ENCODE measurements at regions not wholly inside any gene's neighbourhood (a gene's known extent, or its start where the extent isn't known, plus 50 kb on each side); places are given as distances from the start of the nearest gene placed in this dataset.
A peak's percentile ranks its signal among the peaks of the same experiment; 100 is the strongest.

DNA sequence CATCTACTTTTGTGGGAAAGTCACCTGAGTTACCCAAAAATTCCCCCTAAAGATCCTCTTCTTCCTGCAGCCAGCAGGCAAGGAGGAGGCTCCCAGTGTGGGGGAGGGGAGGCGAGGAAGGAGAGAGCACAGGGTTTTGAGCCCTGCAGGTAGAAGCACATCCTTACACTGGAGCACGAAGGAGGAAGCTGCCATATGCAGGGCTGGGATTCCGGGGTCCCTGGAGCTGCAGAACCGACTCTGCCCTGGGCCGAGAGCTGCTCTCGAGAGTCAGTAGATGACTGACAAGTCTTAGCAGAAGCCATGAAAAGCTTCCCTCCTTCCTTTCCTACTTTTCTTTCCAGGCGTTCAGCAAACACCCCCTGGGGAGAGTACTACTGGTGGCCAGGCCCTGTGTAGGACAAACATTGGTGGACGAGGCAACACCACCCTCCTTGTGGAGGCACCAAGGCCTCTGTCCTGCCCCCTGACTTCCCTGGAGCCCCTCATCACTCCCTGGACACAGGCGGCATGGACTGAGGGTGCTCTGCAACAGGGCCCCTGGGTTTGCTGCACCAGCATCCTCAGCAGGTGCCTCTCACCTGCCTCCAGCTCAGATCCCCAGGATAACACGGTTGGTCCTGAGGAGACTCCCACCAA lies 211.7 kb upstream of the CST7 start:
- DNase-seq (ENCODE audit: low read depth) = no peak
- TF ChIP-seq, protein P1, sequence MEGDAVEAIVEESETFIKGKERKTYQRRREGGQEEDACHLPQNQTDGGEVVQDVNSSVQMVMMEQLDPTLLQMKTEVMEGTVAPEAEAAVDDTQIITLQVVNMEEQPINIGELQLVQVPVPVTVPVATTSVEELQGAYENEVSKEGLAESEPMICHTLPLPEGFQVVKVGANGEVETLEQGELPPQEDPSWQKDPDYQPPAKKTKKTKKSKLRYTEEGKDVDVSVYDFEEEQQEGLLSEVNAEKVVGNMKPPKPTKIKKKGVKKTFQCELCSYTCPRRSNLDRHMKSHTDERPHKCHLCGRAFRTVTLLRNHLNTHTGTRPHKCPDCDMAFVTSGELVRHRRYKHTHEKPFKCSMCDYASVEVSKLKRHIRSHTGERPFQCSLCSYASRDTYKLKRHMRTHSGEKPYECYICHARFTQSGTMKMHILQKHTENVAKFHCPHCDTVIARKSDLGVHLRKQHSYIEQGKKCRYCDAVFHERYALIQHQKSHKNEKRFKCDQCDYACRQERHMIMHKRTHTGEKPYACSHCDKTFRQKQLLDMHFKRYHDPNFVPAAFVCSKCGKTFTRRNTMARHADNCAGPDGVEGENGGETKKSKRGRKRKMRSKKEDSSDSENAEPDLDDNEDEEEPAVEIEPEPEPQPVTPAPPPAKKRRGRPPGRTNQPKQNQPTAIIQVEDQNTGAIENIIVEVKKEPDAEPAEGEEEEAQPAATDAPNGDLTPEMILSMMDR (IDR thresholded peaks at IDR 0.05; ENCODE audit: insufficient read depth, low read length) = no peak
- H3K4me3 ChIP-seq (ENCODE audit: low read depth, low read length) = no peak overlapping the region

DNA sequence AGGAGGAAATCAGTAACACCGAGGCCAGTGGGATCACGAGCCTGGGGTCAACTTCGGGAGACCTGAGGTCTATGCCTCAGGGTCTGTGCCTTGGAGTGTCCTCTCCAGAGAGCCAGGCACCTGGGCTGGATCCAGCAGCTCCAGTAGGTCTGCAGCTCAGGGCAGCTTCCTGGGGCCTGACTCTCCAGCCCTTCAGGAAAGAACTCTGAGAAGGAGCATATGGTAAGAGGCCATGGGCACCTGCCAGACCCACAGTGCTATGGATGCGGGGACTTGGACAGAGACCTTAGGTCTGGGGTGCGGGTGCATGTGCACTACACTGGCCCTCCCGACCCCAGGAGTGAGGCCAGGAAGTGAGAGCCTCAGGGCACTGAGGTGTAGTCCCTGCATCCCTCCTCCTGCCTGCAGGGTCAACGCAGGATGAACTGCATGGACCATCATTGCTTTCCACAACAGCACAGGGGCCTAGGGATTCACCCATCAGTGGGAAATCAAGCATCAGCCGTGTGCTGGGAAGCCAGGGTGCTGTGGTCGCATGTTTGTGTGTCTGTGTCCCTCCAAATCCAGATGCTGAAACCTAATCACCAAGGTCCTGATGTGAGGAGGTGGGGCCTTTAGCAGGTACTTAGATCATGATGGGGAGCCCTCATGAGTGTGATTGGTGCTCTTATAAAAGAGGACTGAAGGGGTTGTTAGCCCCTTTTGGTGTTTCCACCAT lies 210.9 kb upstream of the CST7 start:
- no peak for DNase-seq (ENCODE audit: low read depth)
- TF ChIP-seq, protein P1 (IDR thresholded peaks at IDR 0.05; ENCODE audit: insufficient read depth, low read length) = no peak
- H3K4me3 ChIP-seq (ENCODE audit: low read depth, low read length) = no peak overlapping the region

DNA sequence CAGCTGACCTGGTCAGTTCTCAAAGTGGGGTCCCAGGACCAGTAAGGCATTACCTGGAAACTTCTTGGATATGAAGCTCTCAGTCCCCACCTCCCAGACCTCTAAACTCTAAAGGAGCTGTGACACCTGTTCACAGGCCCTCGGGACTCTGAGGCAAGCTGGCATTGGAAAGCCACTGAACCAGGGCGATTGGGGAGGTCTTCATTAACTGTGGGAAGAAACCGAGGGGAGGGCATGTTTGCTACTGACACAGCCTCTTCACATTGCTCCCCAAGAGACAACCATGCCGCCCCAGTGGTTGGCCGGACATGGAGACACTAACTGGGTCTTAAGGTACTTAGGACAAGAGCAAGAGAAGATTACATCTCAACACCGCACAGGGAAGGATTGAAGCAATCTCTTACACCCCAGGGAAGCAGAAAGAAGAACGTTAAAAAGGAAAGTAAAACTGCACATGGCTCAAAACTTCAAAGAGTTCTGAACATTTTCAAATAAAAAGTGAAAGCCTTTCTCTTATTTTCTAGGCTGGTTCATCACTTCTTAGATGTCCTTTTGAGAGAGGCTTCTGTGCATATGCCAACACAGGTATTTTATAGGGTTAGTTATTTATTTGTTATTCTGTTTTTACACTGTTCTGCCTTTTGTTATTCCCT lies 210.0 kb upstream of the CST7 start:
- DNase-seq (ENCODE audit: low read depth) = peak; percentile 3
- no peak overlapping the region for H3K4me3 ChIP-seq (ENCODE audit: low read depth, low read length)

DNA sequence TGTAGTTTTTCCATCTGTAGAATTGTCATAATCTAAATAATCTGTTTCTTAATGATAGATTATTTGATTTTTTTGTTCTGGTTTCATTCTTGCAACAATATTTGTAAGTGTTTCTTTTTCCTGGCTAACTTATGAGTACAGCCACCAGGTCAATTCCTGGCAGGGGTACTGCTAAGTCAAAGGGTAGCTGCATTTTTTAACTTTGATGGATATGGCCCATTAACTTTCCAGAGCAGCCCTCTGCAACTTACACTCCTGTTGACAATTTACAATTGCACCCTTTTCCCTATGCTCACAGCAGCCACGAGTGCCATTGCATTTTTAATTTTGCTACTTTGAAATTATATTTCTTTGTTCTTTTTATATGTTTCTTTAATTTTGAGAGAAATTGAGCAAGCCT lies 209.3 kb upstream of the CST7 start:
- no peak overlapping the region for H3K4me3 ChIP-seq (ENCODE audit: low read depth, low read length)
- no peak for DNase-seq (ENCODE audit: low read depth)
- TF ChIP-seq, protein P1 (IDR thresholded peaks at IDR 0.05; ENCODE audit: insufficient read depth, low read length) = no peak

More for the DNA sequence above, 210.0 kb upstream of the CST7 start:
- TF ChIP-seq, protein P1 (IDR thresholded peaks at IDR 0.05; ENCODE audit: insufficient read depth, low read length) = no peak

DNA sequence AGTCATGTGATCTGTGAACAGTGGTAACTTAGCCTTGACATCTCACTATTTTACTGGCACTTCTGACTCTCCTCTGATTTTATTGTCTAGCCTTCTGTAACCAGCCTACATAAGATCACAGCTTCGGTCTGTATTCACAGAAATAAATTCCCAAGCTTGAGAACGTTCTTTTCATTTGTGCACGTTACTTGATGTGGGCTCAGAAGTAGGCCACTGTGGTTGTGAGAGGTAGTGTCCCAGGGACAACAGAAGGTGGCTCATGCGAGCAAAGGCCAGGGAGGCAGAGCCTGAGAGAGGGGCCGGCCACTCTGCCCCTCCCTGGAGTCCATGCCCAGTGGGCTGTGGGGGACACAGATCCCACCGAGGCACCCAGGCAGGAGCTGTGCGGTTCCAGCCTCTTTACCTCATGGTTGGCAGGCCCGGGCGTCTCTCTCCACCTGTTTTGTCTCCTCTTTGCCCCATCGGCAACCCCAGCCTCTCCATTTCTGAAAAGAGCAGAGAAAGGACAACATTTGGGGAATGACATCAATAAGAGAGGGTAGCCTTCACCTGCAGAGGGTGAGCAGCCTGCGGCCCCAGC lies 207.5 kb upstream of the CST7 start:
- H3K4me3 ChIP-seq (ENCODE audit: low read depth, low read length) = no peak overlapping the region
- no peak for DNase-seq (ENCODE audit: low read depth)
- TF ChIP-seq, protein P1 (IDR thresholded peaks at IDR 0.05; ENCODE audit: insufficient read depth, low read length) = no peak

DNA sequence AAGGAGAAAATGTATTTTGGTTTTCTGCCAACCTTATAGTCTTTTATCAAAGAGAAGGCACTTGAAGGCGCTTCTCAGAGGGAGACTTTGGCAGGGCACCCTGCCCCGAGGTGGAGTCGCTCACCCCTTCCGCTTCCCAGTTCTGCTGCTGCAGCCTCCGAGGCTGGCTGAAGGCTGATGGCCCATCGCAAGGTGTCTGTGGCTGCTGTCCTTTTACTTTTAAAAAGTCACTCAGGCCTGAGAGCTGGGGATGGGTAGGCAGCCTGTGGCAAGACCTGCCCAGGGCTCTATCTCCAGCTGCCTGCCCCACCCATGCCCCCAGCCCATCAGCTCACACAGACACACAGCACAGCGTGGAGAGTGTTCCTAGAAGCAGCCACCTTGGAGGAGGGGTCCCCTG lies 206.6 kb upstream of the CST7 start:
- TF ChIP-seq, protein P1 (IDR thresholded peaks at IDR 0.05; ENCODE audit: insufficient read depth, low read length) = no peak
- no peak overlapping the region for H3K4me3 ChIP-seq (ENCODE audit: low read depth, low read length)
- DNase-seq (ENCODE audit: low read depth) = no peak

All from fibroblast of the aortic adventitia (primary cell).